22Rv1 (cell line): ENCODE measurements at regions not wholly inside any gene's neighbourhood (a gene's known extent, or its start where the extent isn't known, plus 50 kb on each side); places are given as distances from the start of the nearest gene placed in this dataset.

ENCODE experiments used
- H3K27ac ChIP-seq: fragments of 450-650 bp; 2 replicates; pipeline ENCODE4 v1.5.1; 2017
- ZFX ChIP-seq: fragments of 450-650 bp; IDR thresholded peaks from 2 replicates; pipeline ENCODE4 v1.6.1; 2017; ENCODE audit warnings: antibody characterized with exemption, borderline replicate concordance
- TF ChIP-seq, protein P1 (sequence below): fragments of 450-650 bp; IDR thresholded peaks from 2 replicates; pipeline ENCODE4 v1.5.1; 2017; ENCODE audit warnings: mild to moderate bottlenecking

DNA sequence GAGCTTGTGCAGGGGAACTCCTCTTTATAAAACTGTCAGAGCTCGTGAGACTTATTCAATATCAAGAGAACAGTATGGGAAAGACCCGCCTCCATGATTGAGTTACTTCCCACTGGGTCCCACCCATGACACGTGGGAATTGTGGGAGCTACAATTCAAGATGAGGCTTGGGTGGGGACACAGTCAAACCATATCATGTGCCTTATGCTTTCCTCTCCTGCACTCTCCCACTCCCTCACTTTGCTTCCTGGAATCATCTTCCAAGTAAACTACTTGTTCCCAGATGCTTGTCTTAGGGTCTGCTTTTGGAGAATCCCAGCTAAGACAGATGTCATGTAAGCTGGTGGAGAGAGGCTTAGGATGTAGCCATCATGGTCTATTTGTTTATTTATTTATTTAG, 271.2 kb downstream of the HAPSTR1 start:
- H3K27ac ChIP-seq: no peak overlapping the region
- TF ChIP-seq ZFX: no peak
- TF ChIP-seq, protein P1, sequence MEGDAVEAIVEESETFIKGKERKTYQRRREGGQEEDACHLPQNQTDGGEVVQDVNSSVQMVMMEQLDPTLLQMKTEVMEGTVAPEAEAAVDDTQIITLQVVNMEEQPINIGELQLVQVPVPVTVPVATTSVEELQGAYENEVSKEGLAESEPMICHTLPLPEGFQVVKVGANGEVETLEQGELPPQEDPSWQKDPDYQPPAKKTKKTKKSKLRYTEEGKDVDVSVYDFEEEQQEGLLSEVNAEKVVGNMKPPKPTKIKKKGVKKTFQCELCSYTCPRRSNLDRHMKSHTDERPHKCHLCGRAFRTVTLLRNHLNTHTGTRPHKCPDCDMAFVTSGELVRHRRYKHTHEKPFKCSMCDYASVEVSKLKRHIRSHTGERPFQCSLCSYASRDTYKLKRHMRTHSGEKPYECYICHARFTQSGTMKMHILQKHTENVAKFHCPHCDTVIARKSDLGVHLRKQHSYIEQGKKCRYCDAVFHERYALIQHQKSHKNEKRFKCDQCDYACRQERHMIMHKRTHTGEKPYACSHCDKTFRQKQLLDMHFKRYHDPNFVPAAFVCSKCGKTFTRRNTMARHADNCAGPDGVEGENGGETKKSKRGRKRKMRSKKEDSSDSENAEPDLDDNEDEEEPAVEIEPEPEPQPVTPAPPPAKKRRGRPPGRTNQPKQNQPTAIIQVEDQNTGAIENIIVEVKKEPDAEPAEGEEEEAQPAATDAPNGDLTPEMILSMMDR: no peak

DNA sequence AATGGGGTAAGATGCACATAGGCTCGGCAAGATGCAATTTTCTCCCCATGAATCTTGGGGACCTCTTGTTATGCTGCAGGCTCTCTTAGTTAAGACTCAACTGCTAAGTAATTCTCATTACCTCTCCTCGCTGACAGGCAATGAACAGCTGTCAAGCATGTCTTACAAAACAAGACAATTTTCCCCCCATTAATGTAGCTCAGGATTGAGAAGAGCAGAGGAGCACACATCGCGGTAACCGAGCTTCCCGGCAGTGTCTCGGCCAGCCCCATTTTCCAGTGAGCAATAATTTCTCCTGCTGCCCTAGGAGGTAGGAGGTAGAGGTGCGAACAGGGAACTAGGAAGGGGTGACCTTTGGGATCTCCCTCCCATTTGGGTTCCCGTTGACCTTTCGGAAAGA, 272.1 kb downstream of the HAPSTR1 start:
- no peak overlapping the region for H3K27ac ChIP-seq
- TF ChIP-seq ZFX: no peak
- TF ChIP-seq, protein P1: no peak

DNA sequence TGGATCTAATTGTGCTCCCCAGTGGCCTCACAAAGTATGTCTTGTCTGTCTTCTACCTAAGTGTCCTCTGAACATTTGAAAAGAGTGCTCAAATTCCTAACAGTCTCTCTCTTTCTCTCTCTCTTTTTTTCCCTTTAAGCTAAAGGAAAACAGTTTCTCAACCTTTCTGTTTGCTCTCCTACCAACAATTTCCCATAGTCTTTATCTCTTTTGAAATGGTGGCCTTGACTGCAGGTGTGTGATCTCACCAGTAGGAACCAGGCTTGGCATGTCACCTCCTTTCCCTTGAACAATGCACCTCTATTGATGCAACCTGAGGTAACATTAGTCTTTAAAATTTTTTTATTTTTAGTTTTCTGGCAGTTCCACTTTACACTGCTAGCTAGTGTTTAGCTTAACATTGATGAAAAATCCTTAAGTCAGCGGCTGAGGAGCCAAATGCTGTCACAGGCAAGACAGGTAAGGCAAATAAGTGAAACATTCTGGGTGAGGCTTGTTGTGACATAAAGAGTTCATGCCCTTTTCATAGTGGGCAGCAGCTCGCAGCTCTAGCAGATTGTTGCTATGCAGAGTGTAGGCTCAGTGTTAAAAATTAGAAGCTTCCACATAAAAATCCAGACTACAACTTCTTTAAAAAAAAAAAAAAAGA, 273.4 kb downstream of the HAPSTR1 start:
- H3K27ac ChIP-seq: no peak overlapping the region

DNA sequence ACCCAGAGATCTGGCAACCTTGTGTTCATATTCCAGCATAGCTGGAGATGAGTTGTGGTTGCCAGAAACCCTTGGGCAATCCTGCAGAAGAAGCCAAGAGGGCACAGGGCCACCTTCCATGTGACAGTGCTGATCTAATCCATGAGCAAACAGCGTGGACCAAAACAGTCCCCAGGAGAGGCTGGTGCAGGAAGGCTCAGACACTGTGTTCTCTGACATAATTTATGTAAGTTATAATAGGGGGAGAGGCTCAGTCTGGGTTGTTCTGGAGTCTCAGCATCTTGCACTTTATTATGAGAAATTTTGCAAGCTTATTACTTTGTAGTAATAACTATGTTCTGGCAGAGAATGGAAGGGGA, 273.9 kb downstream of the HAPSTR1 start:
- TF ChIP-seq, protein P1: no peak
- TF ChIP-seq ZFX: no peak
- H3K27ac ChIP-seq: no peak overlapping the region

More for the DNA sequence above, 273.4 kb downstream of the HAPSTR1 start:
- TF ChIP-seq, protein P1: no peak
- TF ChIP-seq ZFX: no peak

DNA sequence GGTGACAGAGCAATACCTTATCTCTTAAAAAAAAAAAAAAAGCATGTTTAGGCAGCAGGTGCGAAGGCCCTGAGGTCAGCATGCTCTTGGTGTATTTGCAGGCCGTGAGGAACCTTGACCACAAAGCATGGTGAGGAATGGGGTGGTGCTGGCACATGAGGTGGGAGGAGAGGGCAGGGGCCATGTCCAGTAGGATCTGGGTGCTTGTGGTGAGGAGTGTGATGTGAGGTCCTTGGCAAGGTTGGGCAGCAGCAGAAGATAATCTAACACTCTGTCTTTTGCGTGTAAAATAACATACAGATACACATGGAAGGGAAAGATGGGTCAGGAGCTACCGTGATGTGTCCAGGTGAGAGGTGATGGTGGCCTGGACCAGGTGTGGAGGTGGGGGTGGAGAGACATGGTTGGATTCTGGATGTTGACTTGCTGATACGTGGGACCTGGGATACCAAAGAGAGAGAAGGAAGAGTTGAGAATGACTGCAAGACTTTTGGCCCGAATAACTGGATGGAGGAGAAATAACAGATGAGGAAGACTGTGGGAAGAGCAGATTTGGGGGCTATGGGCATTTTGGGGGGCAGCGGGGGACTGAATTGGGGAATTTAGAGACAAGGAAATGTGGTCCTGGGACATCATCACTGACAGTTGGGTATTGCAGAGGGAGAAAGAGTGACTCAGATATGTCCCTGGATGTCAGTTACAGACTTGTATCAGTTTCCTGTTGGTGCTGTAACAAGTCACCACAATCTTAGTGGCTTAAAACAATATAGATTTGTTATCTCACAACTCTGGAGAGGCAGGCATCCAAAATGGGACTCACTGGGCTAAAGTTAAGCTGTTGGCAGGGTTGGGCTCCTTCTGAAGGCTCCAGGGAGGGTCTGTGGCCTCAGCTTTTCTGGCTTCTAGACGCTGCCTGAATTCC, 274.9 kb downstream of the HAPSTR1 start:
- no peak overlapping the region for H3K27ac ChIP-seq
- TF ChIP-seq, protein P1: no peak
- no peak for TF ChIP-seq ZFX

DNA sequence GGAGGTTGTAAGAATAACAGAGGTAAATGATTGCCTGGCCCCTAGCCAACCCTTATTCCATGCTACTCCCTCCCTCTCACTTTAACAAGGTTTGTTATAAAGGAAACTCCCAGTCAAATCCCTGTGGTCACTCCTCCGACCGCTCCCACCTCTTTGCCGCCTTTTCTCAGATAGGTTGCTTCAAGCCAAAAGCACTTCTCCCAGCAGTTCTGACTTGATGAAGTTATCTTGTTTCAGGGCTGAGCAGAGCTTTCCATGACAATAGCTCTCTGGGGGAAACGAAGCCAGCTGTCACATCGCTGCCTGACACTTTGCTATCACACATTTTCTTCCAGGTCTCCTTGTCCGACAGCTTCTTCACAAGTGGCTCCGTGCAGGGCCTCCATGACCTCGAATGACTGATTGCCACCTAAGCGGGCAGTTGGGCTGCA, 278.6 kb downstream of the HAPSTR1 start:
- no peak for TF ChIP-seq ZFX
- TF ChIP-seq, protein P1: no peak
- no peak overlapping the region for H3K27ac ChIP-seq

DNA sequence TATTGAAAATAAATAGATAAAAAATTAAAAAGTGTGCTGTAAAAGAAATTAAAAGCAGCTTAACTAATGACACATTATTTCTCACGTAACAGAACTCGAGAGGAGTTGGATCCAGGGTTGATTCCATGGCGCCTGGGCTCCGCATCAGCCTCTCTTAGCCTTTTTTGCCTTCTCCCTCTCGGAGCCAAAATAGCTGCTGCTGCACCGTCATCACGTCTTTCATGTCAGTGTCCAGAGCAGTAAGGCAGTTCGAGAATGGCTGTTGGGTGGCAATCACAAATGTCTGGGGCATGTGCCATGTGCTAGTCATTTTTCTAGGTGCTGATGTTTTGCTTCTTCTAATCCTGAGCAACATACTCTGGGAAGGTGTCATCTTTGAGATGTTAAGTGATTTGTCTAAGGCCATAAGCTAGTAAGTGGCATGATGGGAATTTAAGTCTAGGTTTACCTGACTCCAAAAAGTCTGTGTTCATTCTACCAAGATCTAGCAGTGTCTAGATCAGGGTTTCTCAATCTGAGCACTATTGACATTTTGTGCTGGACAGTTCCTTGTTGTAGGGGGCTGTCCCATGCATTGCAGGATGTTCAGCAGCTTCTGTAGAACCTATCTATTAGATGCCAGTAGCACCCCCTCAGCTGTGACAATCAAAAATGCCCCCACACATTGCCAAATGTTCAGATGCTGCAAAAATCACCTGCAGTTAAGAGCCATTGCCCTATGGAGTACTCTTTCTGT, 280.4 kb downstream of the HAPSTR1 start:
- H3K27ac ChIP-seq: no peak overlapping the region
- TF ChIP-seq, protein P1: no peak
- no peak for TF ChIP-seq ZFX
